NCI-H1694 treated with DMSO at 0.1 percent for 48 hours (cell line): ENCODE measurements at regions not wholly inside any gene's neighbourhood (a gene's known extent, or its start where the extent isn't known, plus 50 kb on each side); places are given as distances from the start of the nearest gene placed in this dataset.
A peak's percentile ranks its signal among the peaks of the same experiment; 100 is the strongest.

Source experiments
- DNase-seq: peaks from one replicate; lab custom pipeline; 2025; lab: John Stamatoyannopoulos, UW

GRCh38 chr5:8138884-8139283, 269.9 kb downstream of the MTRR start:
- DNase-seq, result no peak

- DNase-seq, result no peak
These were observed 281.8 kb downstream of the MTRR start for GRCh38 chr5:8150791-8151190.

GRCh38 chr5:8156706-8157105, 287.8 kb downstream of the MTRR start:
- DNase-seq, result no peak

- DNase-seq, result no peak
These were observed 288.4 kb downstream of the MTRR start for GRCh38 chr5:8157320-8157822.

GRCh38 chr5:8176101-8176693, 307.2 kb downstream of the MTRR start:
- DNase-seq, result no peak

GRCh38 chr5:8184455-8185063, 315.6 kb downstream of the MTRR start:
- peak; percentile 9 for DNase-seq

- DNase-seq, result no peak
These were observed 316.9 kb downstream of the MTRR start for GRCh38 chr5:8185852-8186251.

GRCh38 chr5:8188874-8189565, 320.1 kb downstream of the MTRR start:
- no peak for DNase-seq

GRCh38 chr5:8192840-8193239, 323.9 kb downstream of the MTRR start:
- no peak for DNase-seq

GRCh38 chr5:8196061-8196460, 327.1 kb downstream of the MTRR start:
- no peak for DNase-seq

- no peak for DNase-seq
These were observed 339.4 kb downstream of the MTRR start for GRCh38 chr5:8208307-8208706.

- no peak for DNase-seq
These were observed 340.6 kb downstream of the MTRR start for GRCh38 chr5:8209500-8209899.

GRCh38 chr5:8213701-8214240, 344.8 kb downstream of the MTRR start:
- no peak for DNase-seq

- no peak for DNase-seq
These were observed 348.0 kb downstream of the MTRR start for GRCh38 chr5:8216921-8217320.

GRCh38 chr5:8226148-8226547, 357.2 kb downstream of the MTRR start:
- DNase-seq, result no peak

GRCh38 chr5:8227112-8227511, 358.2 kb downstream of the MTRR start:
- DNase-seq, result no peak

GRCh38 chr5:8229551-8229950, 360.6 kb downstream of the MTRR start:
- no peak for DNase-seq

- DNase-seq, result no peak
These were observed 361.9 kb downstream of the MTRR start for GRCh38 chr5:8230868-8231267.

- DNase-seq, result no peak
These were observed 364.5 kb downstream of the MTRR start for GRCh38 chr5:8233479-8233878.

GRCh38 chr5:8234179-8234770, 365.3 kb downstream of the MTRR start:
- DNase-seq, result no peak

GRCh38 chr5:8238080-8238479, 369.1 kb downstream of the MTRR start:
- no peak for DNase-seq

GRCh38 chr5:8239198-8239597, 370.2 kb downstream of the MTRR start:
- DNase-seq, result no peak

GRCh38 chr5:8239646-8240045, 370.7 kb downstream of the MTRR start:
- no peak for DNase-seq
